Hepatocyte (in vitro differentiated cells): ENCODE measurements at regions not wholly inside any gene's neighbourhood (a gene's known extent, or its start where the extent isn't known, plus 50 kb on each side); places are given as distances from the start of the nearest gene placed in this dataset.

Experiments
- DNase-seq: peaks from one replicate; pipeline ENCODE4 v3.0.0-alpha.2; 2016; ENCODE audit warnings: low spot score
- H2AFZ ChIP-seq: fragments of 200-600 bp; sonication (generic); 2 replicates; pipeline ENCODE4 v1.6.0; 2016; ENCODE audit warnings: antibody characterized with exemption, mild to moderate bottlenecking
- H3K27ac ChIP-seq: fragments of 200-600 bp; sonication (generic); 2 replicates; pipeline ENCODE4 v1.5.1; 2016; ENCODE audit warnings: mild to moderate bottlenecking
- H3K27me3 ChIP-seq: fragments of 200-600 bp; sonication (generic); 2 replicates; pipeline ENCODE4 v1.6.1; 2016
- H3K36me3 ChIP-seq: fragments of 200-600 bp; sonication (generic); replicated peaks from 2 replicates; pipeline ENCODE4 v1.5.1; 2016; ENCODE audit warnings: low read depth; ENCODE audit not compliant: insufficient read depth
- H3K4me1 ChIP-seq: fragments of 200-600 bp; sonication (generic); 2 replicates; pipeline ENCODE4 v1.5.1; 2016; ENCODE audit warnings: mild to moderate bottlenecking, moderate library complexity; ENCODE audit not compliant: insufficient read depth
- H3K4me2 ChIP-seq: fragments of 200-600 bp; sonication (generic); 2 replicates; pipeline ENCODE4 v1.6.0; 2016
- H3K4me3 ChIP-seq: fragments of 200-600 bp; sonication (generic); 2 replicates; pipeline ENCODE4 v1.5.1; 2016; ENCODE audit warnings: mild to moderate bottlenecking
- H3K79me2 ChIP-seq: fragments of 200-600 bp; sonication (generic); 2 replicates; pipeline ENCODE4 v1.6.0; 2017; ENCODE audit warnings: mild to moderate bottlenecking
- H3K9me2 ChIP-seq: fragments of 200-600 bp; sonication (generic); replicated peaks from 2 replicates; pipeline ENCODE4 v1.6.0; 2017; ENCODE audit warnings: mild to moderate bottlenecking; ENCODE audit not compliant: insufficient read depth
- H3K9me3 ChIP-seq: fragments of 200-600 bp; sonication (generic); 2 replicates; pipeline ENCODE4 v1.5.1; 2016; ENCODE audit warnings: low read depth, mild to moderate bottlenecking
- H4K20me1 ChIP-seq: fragments of 200-600 bp; sonication (generic); 2 replicates; pipeline ENCODE4 v1.6.0; 2016; ENCODE audit warnings: mild to moderate bottlenecking; ENCODE audit not compliant: insufficient read depth, poor library complexity, severe bottlenecking
- CTCF ChIP-seq: fragments of 200-600 bp; sonication (generic); IDR thresholded peaks from 2 replicates; pipeline ENCODE4 v1.5.1; 2016; ENCODE audit warnings: antibody characterized with exemption, mild to moderate bottlenecking; ENCODE audit not compliant: poor library complexity
- EZH2 ChIP-seq: fragments of 200-600 bp; sonication (generic); IDR thresholded peaks from 2 replicates; pipeline ENCODE4 v1.6.1; 2016; ENCODE audit warnings: antibody characterized with exemption, mild to moderate bottlenecking, borderline replicate concordance
- EZH2phosphoT487 ChIP-seq: fragments of 200-600 bp; sonication (generic); IDR thresholded peaks from one replicate; pipeline ENCODE4 v1.6.1; 2018; ENCODE audit warnings: antibody characterized with exemption, mild to moderate bottlenecking, low read depth, moderate library complexity; ENCODE audit not compliant: unreplicated experiment, severe bottlenecking
- WGBS: methylation state at CpG from one replicate; pipeline ENCODE4 v1.1.6; 2016; ENCODE audit warnings: low lambda C conversion rate; ENCODE audit errors: missing lambda C conversion rate; 5-methylcytosine and 5-hydroxymethylcytosine counted together

DNA sequence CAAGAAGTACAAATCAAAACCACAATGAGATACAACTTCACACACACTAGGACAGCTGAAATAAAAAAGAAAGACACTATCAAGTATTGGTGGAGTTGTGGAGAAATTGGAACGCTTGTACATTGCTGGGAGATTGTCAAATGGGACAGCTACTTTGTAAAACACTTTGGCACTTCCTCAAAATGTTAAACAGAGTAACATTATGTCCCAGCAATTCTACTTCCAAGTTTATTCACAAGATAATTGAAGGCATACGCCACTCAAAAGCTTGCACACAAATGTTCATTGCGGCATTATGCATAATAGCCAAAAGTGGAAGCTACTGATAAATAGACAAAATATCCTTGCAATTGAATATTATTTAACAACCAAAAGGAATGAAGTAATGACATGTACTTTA, 199.9 kb upstream of the KCNK2 start:
- Histone ChIP-seq H4K20me1 (no peaks in the 10 kb centered on the region), H3K4me1 (no peaks in the 10 kb centered on the region), H3K36me3 (no peaks in the 10 kb centered on the region), H3K27ac (no peak overlapping the region), H3K4me3 (no peak overlapping the region), H3K9me2 (no peaks in the 10 kb centered on the region), H3K9me3 (no peaks in the 10 kb centered on the region), H3K79me2 (no peaks in the 10 kb centered on the region), H3K27me3 (no peaks in the 10 kb centered on the region), H2AFZ (no peak overlapping the region), H3K4me2 (no peak overlapping the region)
- TF ChIP-seq EZH2phosphoT487 (no peak), CTCF (no peak), EZH2 (no peak)
- DNase-seq, result no peak
- 92% methylated on average over 3 of the region's 3 CpGs for WGBS

GRCh38 chr1:214895011-214895600, 187.4 kb upstream of the KCNK2 start:
- no peaks in the 10 kb centered on the region for H3K9me3 ChIP-seq
- no peak for DNase-seq
- no peaks in the 10 kb centered on the region for H3K79me2 ChIP-seq
- H3K4me2 ChIP-seq, result no peak overlapping the region
- TF ChIP-seq EZH2, result no peak
- TF ChIP-seq EZH2phosphoT487, result no peak
- WGBS, result 86% methylated on average over 5 of the region's 5 CpGs
- H3K36me3 ChIP-seq, result no peaks in the 10 kb centered on the region
- H2AFZ ChIP-seq, result no peak overlapping the region
- no peaks in the 10 kb centered on the region for H3K27me3 ChIP-seq
- no peaks in the 10 kb centered on the region for H3K4me1 ChIP-seq
- no peak overlapping the region for H3K27ac ChIP-seq
- no peak overlapping the region for H3K4me3 ChIP-seq
- no peaks in the 10 kb centered on the region for H4K20me1 ChIP-seq
- no peaks in the 10 kb centered on the region for H3K9me2 ChIP-seq

DNA sequence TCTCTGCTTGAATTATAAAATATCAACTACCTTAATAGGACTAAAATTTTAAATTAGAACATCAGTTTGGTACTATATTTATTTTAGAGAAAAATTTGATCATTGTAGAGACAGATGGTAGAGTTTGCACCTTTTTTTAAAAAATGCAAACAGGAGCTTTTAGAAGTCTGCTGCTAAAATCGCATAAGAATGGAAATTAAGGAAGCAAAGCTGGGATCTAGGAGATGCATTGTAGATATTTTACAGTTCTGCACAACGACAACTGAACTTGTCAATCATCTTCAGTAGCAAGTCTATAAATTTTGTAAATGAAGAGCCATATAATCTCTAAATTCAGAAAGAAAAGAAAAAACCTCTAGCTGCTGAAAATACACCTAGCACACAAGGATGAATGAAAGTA, 185.6 kb upstream of the KCNK2 start:
- H3K36me3 ChIP-seq, result no peaks in the 10 kb centered on the region
- H3K27me3 ChIP-seq, result no peaks in the 10 kb centered on the region
- TF ChIP-seq EZH2 (no peak), EZH2phosphoT487 (no peak), CTCF (no peak)
- no peak for DNase-seq
- no peaks in the 10 kb centered on the region for H3K79me2 ChIP-seq
- H3K9me3 ChIP-seq, result no peaks in the 10 kb centered on the region
- no peaks in the 10 kb centered on the region for H3K9me2 ChIP-seq
- WGBS, result 85% methylated on average over 2 of the region's 2 CpGs
- H3K27ac ChIP-seq, result no peak overlapping the region
- H3K4me1 ChIP-seq, result no peaks in the 10 kb centered on the region
- no peaks in the 10 kb centered on the region for H4K20me1 ChIP-seq
- H2AFZ ChIP-seq, result no peak overlapping the region
- H3K4me3 ChIP-seq, result no peak overlapping the region
- H3K4me2 ChIP-seq, result no peak overlapping the region

DNA sequence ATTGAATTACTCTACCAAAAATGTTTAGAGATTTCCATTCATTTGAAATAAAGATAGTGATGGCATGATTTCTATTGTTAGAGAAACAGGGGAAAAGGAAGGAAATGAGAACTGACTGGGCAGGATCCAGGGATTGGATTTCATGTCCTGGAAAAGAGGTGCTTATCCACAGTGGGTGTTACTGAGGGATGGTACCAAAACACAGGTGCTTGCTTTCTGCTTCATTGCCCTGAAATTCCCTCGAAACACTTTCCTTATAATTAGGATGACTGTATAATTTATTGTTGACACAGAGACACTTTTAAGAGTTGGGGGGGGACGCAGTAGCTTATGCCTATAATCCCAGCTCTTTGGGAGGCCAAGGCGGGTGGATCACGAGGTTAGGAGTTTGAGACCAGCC, 185.0 kb upstream of the KCNK2 start:
- Histone ChIP-seq H3K79me2 (no peaks in the 10 kb centered on the region), H2AFZ (no peak overlapping the region), H3K4me2 (no peak overlapping the region), H3K36me3 (no peaks in the 10 kb centered on the region), H3K27ac (no peak overlapping the region), H4K20me1 (no peaks in the 10 kb centered on the region), H3K9me3 (no peaks in the 10 kb centered on the region), H3K4me1 (no peaks in the 10 kb centered on the region), H3K9me2 (no peaks in the 10 kb centered on the region), H3K27me3 (no peaks in the 10 kb centered on the region), H3K4me3 (no peak overlapping the region)
- TF ChIP-seq EZH2phosphoT487 (no peak), CTCF (no peak), EZH2 (no peak)
- no peak for DNase-seq
- 86% methylated on average over 4 of the region's 4 CpGs for WGBS
